Activated T-helper 17 cell treated with anti-CD3 and anti-CD28 coated beads, Interleukin-2, amount 50 U/mL, for 72 hours (primary cell): ENCODE measurements at regions not wholly inside any gene's neighbourhood (a gene's known extent, or its start where the extent isn't known, plus 50 kb on each side); places are given as distances from the start of the nearest gene placed in this dataset.

ENCODE experiments used
- ATAC-seq: fragments of 150-1000 bp; cut with Tn5 transposase; replicated peaks from 2 replicates; pipeline ENCODE4 v1.10.0; 2021; ENCODE audit warnings: mild to moderate bottlenecking, moderate library complexity
- H3K27ac Mint-ChIP-seq: one replicate; pipeline ENCODE4 v1.8.0; 2022; ENCODE audit warnings: mixed read lengths
- H3K27me3 Mint-ChIP-seq: one replicate; pipeline ENCODE4 v1.8.0; 2022; ENCODE audit warnings: mixed read lengths
- H3K36me3 Mint-ChIP-seq: one replicate; pipeline ENCODE4 v1.8.0; 2022; ENCODE audit warnings: low read depth, mild to moderate bottlenecking, mixed read lengths
- H3K4me1 Mint-ChIP-seq: one replicate; pipeline ENCODE4 v1.8.0; 2022; ENCODE audit warnings: mixed read lengths
- H3K4me3 Mint-ChIP-seq: one replicate; pipeline ENCODE4 v1.8.0; 2022; ENCODE audit warnings: mild to moderate bottlenecking, mixed read lengths
- H3K9me3 Mint-ChIP-seq: one replicate; pipeline ENCODE4 v1.8.0; 2022; ENCODE audit warnings: mixed read lengths

- peaks cover 6% of the 10 kb centered on the region for H3K4me1 Mint-ChIP-seq
- no peak overlapping the region for H3K27ac Mint-ChIP-seq
- no peak for ATAC-seq
- no peak overlapping the region for H3K4me3 Mint-ChIP-seq
- no peaks in the 10 kb centered on the region for H3K9me3 Mint-ChIP-seq
- no peaks in the 10 kb centered on the region for H3K36me3 Mint-ChIP-seq
- no peaks in the 10 kb centered on the region for H3K27me3 Mint-ChIP-seq
Observed at GRCh38 chr11:86128914-86129313, 60.0 kb upstream of the PICALM start.

- Mint-ChIP-seq H3K27ac (no peak overlapping the region), H3K4me1 (peaks cover 6% of the 10 kb centered on the region), H3K9me3 (no peaks in the 10 kb centered on the region), H3K4me3 (no peak overlapping the region), H3K27me3 (no peaks in the 10 kb centered on the region), H3K36me3 (no peaks in the 10 kb centered on the region)
- ATAC-seq, result no peak
Observed at GRCh38 chr11:86126862-86127261, 58.0 kb upstream of the PICALM start.

GRCh38 chr11:86124251-86125233, 55.7 kb upstream of the PICALM start:
- no peaks in the 10 kb centered on the region for H3K36me3 Mint-ChIP-seq
- H3K27me3 Mint-ChIP-seq, result no peaks in the 10 kb centered on the region
- H3K4me1 Mint-ChIP-seq, result peaks cover 6% of the 10 kb centered on the region
- ATAC-seq, result peak; percentile 77
- H3K27ac Mint-ChIP-seq, result no peak overlapping the region
- no peaks in the 10 kb centered on the region for H3K9me3 Mint-ChIP-seq
- no peak overlapping the region for H3K4me3 Mint-ChIP-seq

DNA sequence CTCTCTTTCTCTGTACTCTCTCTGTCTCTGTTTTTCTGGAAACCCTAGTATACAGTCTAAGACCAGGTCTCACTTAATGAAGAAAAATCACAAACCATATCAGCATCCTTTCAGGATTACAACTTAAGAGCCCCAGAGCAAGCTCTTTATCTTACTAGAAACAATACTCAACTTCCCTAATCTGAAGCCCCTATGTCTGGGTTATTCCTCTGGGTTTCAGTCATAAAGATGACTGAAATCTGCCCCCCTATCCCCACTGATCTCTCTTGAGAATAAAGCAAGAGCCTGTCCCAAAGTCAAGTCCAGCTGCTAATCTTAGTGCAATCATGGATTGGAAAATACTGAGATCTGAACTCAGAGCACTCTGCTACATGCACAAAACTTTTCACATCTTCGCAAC, 53.9 kb upstream of the PICALM start:
- no peaks in the 10 kb centered on the region for H3K9me3 Mint-ChIP-seq

GRCh38 chr11:86120807-86121206, 51.9 kb upstream of the PICALM start:
- no peak overlapping the region for H3K27ac Mint-ChIP-seq
- H3K36me3 Mint-ChIP-seq, result no peaks in the 10 kb centered on the region
- no peak for ATAC-seq
- peaks cover 18% of the 10 kb centered on the region for H3K4me1 Mint-ChIP-seq
- H3K27me3 Mint-ChIP-seq, result no peaks in the 10 kb centered on the region
- H3K4me3 Mint-ChIP-seq, result no peak overlapping the region
- no peaks in the 10 kb centered on the region for H3K9me3 Mint-ChIP-seq

More for the DNA sequence above, 53.9 kb upstream of the PICALM start:
- no peak overlapping the region for H3K4me3 Mint-ChIP-seq
- ATAC-seq, result no peak
- H3K36me3 Mint-ChIP-seq, result no peaks in the 10 kb centered on the region
- H3K4me1 Mint-ChIP-seq, result peaks cover 6% of the 10 kb centered on the region
- no peak overlapping the region for H3K27ac Mint-ChIP-seq
- no peaks in the 10 kb centered on the region for H3K27me3 Mint-ChIP-seq

GRCh38 chr11:86119906-86120305, 51.0 kb upstream of the PICALM start:
- Mint-ChIP-seq H3K27me3 (no peaks in the 10 kb centered on the region), H3K36me3 (no peaks in the 10 kb centered on the region), H3K4me1 (peaks cover 22% of the 10 kb centered on the region), H3K4me3 (no peak overlapping the region), H3K9me3 (no peaks in the 10 kb centered on the region), H3K27ac (no peak overlapping the region)
- ATAC-seq, result no peak

- no peaks in the 10 kb centered on the region for H3K27me3 Mint-ChIP-seq
- no peak for ATAC-seq
- no peak overlapping the region for H3K27ac Mint-ChIP-seq
- no peaks in the 10 kb centered on the region for H3K36me3 Mint-ChIP-seq
- peaks cover 16% of the 10 kb centered on the region for H3K4me1 Mint-ChIP-seq
- no peaks in the 10 kb centered on the region for H3K9me3 Mint-ChIP-seq
- H3K4me3 Mint-ChIP-seq, result no peak overlapping the region
Observed at GRCh38 chr11:86119077-86119476, 50.2 kb upstream of the PICALM start.
